Neural progenitor cell (in vitro differentiated cells): ENCODE measurements at regions not wholly inside any gene's neighbourhood (a gene's known extent, or its start where the extent isn't known, plus 50 kb on each side); places are given as distances from the start of the nearest gene placed in this dataset.

Experiments
- CTCF ChIP-seq: fragments of 200-600 bp; sonication (generic); IDR thresholded peaks from 2 replicates; pipeline ENCODE4 v1.5.1; 2017; ENCODE audit warnings: antibody characterized with exemption, mild to moderate bottlenecking
- EZH2 ChIP-seq: fragments of 200-600 bp; sonication (generic); IDR thresholded peaks from 2 replicates; pipeline ENCODE4 v1.6.1; 2017; ENCODE audit warnings: antibody characterized with exemption, mild to moderate bottlenecking, moderate library complexity

- TF ChIP-seq EZH2: no peak
- no peak for TF ChIP-seq CTCF
Measured at GRCh38 chr16:62100651-62101050, 64.4 kb upstream of the CDH8 start.
